Mucosa of rectum (tissue), 2 donors: ENCODE measurements at regions not wholly inside any gene's neighbourhood (a gene's known extent, or its start where the extent isn't known, plus 50 kb on each side); places are given as distances from the start of the nearest gene placed in this dataset.

Experiments
- H3K27ac ChIP-seq, 2 donors: one replicate each; pipeline ENCODE4 v1.7.0; 2013; ENCODE audit warnings: inconsistent platforms in 2 of 2, low read depth in 2 of 2, low read length in 2 of 2
- H3K27me3 ChIP-seq, 2 donors: one replicate each; pipeline ENCODE4 v1.7.0; 2013; ENCODE audit warnings: low read length in 2 of 2; ENCODE audit not compliant: control insufficient read depth in 2 of 2, insufficient read depth in 2 of 2
- H3K36me3 ChIP-seq, 2 donors: one replicate each; pipeline ENCODE4 v1.7.0; 2013; ENCODE audit warnings: low read length in 2 of 2; ENCODE audit not compliant: control insufficient read depth in 2 of 2, insufficient read depth in 2 of 2
- H3K4me1 ChIP-seq, 2 donors: one replicate each; pipeline ENCODE4 v1.7.0; 2013; ENCODE audit warnings: low read length in 2 of 2, mild to moderate bottlenecking in 1 of 2; ENCODE audit not compliant: control insufficient read depth in 2 of 2, insufficient read depth in 2 of 2
- H3K4me3 ChIP-seq, 2 donors: one replicate each; pipeline ENCODE4 v1.7.0; 2013; ENCODE audit warnings: low read length in 2 of 2
- H3K9ac ChIP-seq, 2 donors: one replicate each; pipeline ENCODE4 v1.7.0; 2013; ENCODE audit warnings: low read length in 2 of 2, low read depth in 1 of 2, mild to moderate bottlenecking in 1 of 2
- H3K9me3 ChIP-seq, 2 donors: one replicate each; pipeline ENCODE4 v1.7.0; 2013; ENCODE audit warnings: low read length in 2 of 2; ENCODE audit not compliant: control insufficient read depth in 2 of 2
- donor health status: healthy.
- donor health status: Normal muscosa, but diverticular disease.

DNA sequence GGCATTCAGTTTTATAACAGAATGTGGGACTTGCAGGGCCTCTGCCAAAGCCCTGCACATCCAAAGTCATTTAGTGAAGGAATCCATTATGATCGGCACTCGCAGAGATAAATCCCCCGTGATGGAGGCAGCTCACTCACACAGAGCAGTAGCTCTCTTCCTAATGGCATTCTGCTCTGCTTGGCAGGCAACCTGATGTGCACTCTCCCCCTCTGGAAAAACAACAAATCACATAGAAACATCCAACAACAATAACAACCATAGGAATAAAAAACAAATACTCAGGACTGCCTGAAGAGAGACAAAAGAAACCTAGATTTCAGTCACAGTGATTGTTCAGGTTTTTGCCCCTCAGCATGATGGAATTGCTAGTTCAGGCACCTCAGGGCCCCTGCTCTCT is 59.7 kb downstream of the NAA11 start:
- Histone ChIP-seq H3K36me3 (no peaks in the 10 kb centered on the region), H3K9me3 (no peaks in the 10 kb centered on the region), H3K9ac (no peak overlapping the region)

DNA sequence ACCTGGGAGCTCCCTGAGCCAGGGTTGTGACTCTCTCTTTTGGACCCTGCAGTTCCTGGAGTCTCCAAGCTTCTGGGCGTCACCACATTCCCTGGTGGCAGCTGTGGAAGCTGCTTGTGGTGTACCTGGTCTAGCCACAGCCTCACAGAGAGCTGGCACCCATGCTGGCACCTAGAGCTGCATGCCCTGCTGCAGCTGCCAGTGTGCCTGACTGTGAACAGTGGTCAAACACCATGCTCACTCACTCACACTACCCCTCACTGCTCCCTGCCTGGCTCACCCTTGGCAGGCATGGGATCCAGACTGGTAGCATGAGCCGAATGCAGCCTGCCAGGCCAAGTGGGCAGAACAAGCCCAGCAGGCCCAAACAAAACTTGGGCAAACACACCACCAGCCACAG is 66.6 kb downstream of the NAA11 start:
- no peaks in the 10 kb centered on the region for H3K4me1 ChIP-seq
- H3K27ac ChIP-seq = no peak overlapping the region
- no peaks in the 10 kb centered on the region for H3K36me3 ChIP-seq
- no peak overlapping the region for H3K9ac ChIP-seq
- no peak overlapping the region for H3K4me3 ChIP-seq
- H3K9me3 ChIP-seq = no peaks in the 10 kb centered on the region
- H3K27me3 ChIP-seq = no peaks in the 10 kb centered on the region

More for the DNA sequence above, 59.7 kb downstream of the NAA11 start:
- Histone ChIP-seq H3K27ac (no peak overlapping the region), H3K4me1 (no peaks in the 10 kb centered on the region), H3K4me3 (no peak overlapping the region), H3K27me3 (no peaks in the 10 kb centered on the region)

GRCh38 chr4:79258614-79259176 is 67.2 kb downstream of the NAA11 start:
- Histone ChIP-seq H3K9ac (no peak overlapping the region), H3K36me3 (no peaks in the 10 kb centered on the region), H3K27me3 (no peaks in the 10 kb centered on the region), H3K4me1 (no peaks in the 10 kb centered on the region), H3K4me3 (no peak overlapping the region), H3K9me3 (no peaks in the 10 kb centered on the region), H3K27ac (no peak overlapping the region)

DNA sequence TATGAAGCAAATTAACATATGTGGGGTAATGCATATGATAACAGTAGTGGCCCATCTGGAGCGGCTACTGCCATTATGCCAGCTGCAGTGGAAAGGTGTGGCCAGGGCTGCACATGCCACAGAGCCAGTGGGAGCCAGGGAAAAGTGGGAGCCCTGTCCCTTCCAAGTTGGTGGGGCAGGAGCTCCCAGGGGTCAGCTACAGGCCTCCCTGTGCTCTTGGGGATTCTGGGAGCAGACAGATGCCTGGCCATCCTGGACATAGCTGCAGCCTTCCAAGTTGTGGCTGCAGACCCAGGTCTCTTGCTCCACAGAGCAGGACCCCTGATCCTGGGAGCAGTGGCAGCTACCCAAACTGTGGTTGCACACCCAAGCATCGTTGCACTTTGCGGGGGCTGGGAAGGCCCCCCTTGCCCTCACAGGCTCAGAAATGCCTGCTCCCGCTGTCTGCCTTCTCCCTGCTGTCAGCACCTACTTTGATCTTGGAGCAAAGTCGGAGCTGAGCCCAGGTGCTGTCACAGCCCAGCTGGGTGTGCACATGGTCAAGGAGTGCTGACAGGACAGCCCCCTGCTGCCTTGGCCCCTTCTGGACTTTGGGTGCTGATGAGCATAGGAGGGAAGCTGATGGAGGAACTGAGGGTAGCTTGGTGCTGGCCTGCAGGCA is 67.8 kb downstream of the NAA11 start:
- H3K9me3 ChIP-seq = no peaks in the 10 kb centered on the region
- H3K4me1 ChIP-seq = no peaks in the 10 kb centered on the region
- no peaks in the 10 kb centered on the region for H3K36me3 ChIP-seq
- no peak overlapping the region for H3K9ac ChIP-seq
- H3K27me3 ChIP-seq = no peaks in the 10 kb centered on the region
- no peak overlapping the region for H3K27ac ChIP-seq
- H3K4me3 ChIP-seq = no peak overlapping the region

GRCh38 chr4:79255793-79256192 is 70.1 kb downstream of the NAA11 start:
- no peaks in the 10 kb centered on the region for H3K27me3 ChIP-seq
- no peak overlapping the region for H3K4me3 ChIP-seq
- no peaks in the 10 kb centered on the region for H3K36me3 ChIP-seq
- H3K27ac ChIP-seq = no peak overlapping the region
- no peak overlapping the region for H3K9ac ChIP-seq
- no peaks in the 10 kb centered on the region for H3K4me1 ChIP-seq
- H3K9me3 ChIP-seq = no peaks in the 10 kb centered on the region

DNA sequence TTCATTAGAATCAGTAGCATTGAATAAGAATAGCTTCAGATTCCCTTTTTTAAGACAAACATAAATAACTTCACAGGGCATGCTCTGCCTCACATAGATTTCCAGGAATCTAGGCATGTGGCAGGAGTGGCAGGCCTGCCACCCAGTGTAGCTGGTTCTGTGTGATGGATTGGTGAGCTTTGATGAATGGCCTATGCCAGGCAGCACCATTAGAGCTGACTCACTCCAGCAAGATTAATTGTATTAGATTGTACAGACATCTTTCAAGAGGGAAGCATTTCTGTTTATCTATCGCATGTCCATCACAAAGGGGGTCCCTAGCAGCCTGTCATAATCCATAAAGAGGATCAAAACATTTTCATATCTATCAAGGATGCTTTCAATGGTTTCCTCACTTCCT is 71.9 kb downstream of the NAA11 start:
- no peaks in the 10 kb centered on the region for H3K36me3 ChIP-seq
- no peaks in the 10 kb centered on the region for H3K9me3 ChIP-seq
- H3K4me1 ChIP-seq = no peaks in the 10 kb centered on the region
- H3K27ac ChIP-seq = no peak overlapping the region
- H3K9ac ChIP-seq = no peak overlapping the region
- no peaks in the 10 kb centered on the region for H3K27me3 ChIP-seq
- no peak overlapping the region for H3K4me3 ChIP-seq

- no peaks in the 10 kb centered on the region for H3K36me3 ChIP-seq
- H3K27me3 ChIP-seq = no peaks in the 10 kb centered on the region
- no peak overlapping the region for H3K4me3 ChIP-seq
- H3K9me3 ChIP-seq = no peaks in the 10 kb centered on the region
- no peak overlapping the region for H3K9ac ChIP-seq
- H3K4me1 ChIP-seq = no peaks in the 10 kb centered on the region
- H3K27ac ChIP-seq = no peak overlapping the region
These were observed 72.7 kb downstream of the NAA11 start for GRCh38 chr4:79253168-79253567.

DNA sequence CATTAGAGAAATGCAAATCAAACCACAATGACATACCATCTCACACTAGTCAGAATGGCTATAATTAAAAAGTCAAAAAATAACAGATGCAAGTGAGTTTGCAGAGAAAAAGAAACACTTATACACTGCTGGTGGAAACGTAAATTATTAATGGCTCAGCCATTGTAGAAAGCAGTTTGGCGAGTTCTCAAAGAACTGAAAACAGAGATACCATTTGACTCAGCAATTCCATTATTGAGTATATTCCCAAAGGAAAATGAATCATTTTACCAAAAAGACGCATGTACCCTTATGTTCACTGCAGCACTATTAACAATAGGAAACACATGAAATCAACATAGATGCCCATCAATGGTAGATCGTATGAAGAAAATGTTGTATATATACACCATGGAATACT is 75.0 kb downstream of the NAA11 start:
- H3K27ac ChIP-seq = no peak overlapping the region
- no peaks in the 10 kb centered on the region for H3K4me1 ChIP-seq
- H3K27me3 ChIP-seq = no peaks in the 10 kb centered on the region
- H3K36me3 ChIP-seq = no peaks in the 10 kb centered on the region
- no peaks in the 10 kb centered on the region for H3K9me3 ChIP-seq
- no peak overlapping the region for H3K9ac ChIP-seq
- H3K4me3 ChIP-seq = no peak overlapping the region

DNA sequence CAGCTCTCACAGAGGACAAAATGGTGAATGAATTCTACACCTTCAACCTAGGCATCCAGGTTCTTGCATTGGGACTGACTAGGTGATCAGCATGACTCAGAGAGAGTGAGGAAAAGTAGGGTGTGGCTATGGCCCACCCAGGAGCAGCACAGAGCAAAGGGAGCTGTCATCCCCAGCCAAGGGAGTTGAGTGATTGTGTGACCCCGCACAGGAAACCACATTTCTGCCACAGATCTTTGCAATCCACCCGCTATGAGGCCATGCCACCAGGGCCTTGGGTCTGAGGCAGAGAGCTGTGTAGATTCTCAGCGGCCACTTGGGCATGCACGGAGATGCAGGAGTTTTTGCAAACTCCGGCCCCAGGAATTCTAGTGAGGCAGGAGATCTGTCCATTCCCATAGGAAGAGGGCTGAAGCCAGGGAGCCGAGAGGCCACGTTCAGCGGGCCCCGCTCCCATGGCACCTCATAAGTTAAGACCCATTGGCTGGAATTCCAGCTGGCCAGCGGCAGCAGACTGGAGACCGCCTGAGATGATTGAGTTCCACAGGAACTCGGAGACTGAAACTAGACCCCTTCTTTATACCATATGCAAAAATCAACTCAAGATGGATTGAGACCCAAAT is 75.9 kb downstream of the NAA11 start:
- no peak overlapping the region for H3K9ac ChIP-seq
- H3K4me3 ChIP-seq = no peak overlapping the region
- no peaks in the 10 kb centered on the region for H3K36me3 ChIP-seq
- no peak overlapping the region for H3K27ac ChIP-seq
- H3K4me1 ChIP-seq = no peaks in the 10 kb centered on the region
- H3K27me3 ChIP-seq = no peaks in the 10 kb centered on the region
- H3K9me3 ChIP-seq = no peaks in the 10 kb centered on the region

GRCh38 chr4:79248610-79249009 is 77.3 kb downstream of the NAA11 start:
- no peak overlapping the region for H3K9ac ChIP-seq
- no peak overlapping the region for H3K27ac ChIP-seq
- H3K27me3 ChIP-seq = no peaks in the 10 kb centered on the region
- no peaks in the 10 kb centered on the region for H3K36me3 ChIP-seq
- H3K4me3 ChIP-seq = no peak overlapping the region
- H3K9me3 ChIP-seq = no peaks in the 10 kb centered on the region
- no peaks in the 10 kb centered on the region for H3K4me1 ChIP-seq
